Muscle of back (tissue), 3 donors: ENCODE measurements at regions not wholly inside any gene's neighbourhood (a gene's known extent, or its start where the extent isn't known, plus 50 kb on each side); places are given as distances from the start of the nearest gene placed in this dataset.

ENCODE experiments used
- DNase-seq, 3 donors: peaks; one replicate each; pipeline versions ENCODE4 v3.0.0 to v3.0.0-alpha.2; 2013

GRCh38 chr9:80147866-80148265, 576.1 kb downstream of the TLE4 start:
- no peak for DNase-seq

- no peak for DNase-seq
These were observed 574.7 kb downstream of the TLE4 start for GRCh38 chr9:80146466-80146865.

GRCh38 chr9:80144856-80145255, 573.1 kb downstream of the TLE4 start:
- no peak for DNase-seq

- DNase-seq, result no peak
These were observed 572.6 kb downstream of the TLE4 start for GRCh38 chr9:80144406-80144805.

GRCh38 chr9:80143899-80144298, 572.1 kb downstream of the TLE4 start:
- no peak for DNase-seq

GRCh38 chr9:80134487-80134886, 562.7 kb downstream of the TLE4 start:
- DNase-seq, result no peak

GRCh38 chr9:80131627-80132026, 559.9 kb downstream of the TLE4 start:
- DNase-seq, result no peak

- DNase-seq, result no peak
These were observed 556.2 kb downstream of the TLE4 start for GRCh38 chr9:80127920-80128319.

- no peak for DNase-seq
These were observed 554.0 kb downstream of the TLE4 start for GRCh38 chr9:80125731-80126264.

GRCh38 chr9:80117031-80117430, 545.3 kb downstream of the TLE4 start:
- no peak for DNase-seq

- DNase-seq, result no peak
These were observed 542.5 kb downstream of the TLE4 start for GRCh38 chr9:80114241-80114640.

GRCh38 chr9:80107931-80108660, 536.3 kb downstream of the TLE4 start:
- no peak for DNase-seq

- DNase-seq, result no peak
These were observed 525.7 kb downstream of the TLE4 start for GRCh38 chr9:80097476-80097875.

GRCh38 chr9:80094176-80094771, 522.5 kb downstream of the TLE4 start:
- DNase-seq, result no peak

GRCh38 chr9:80093695-80094094, 521.9 kb downstream of the TLE4 start:
- DNase-seq, result no peak

GRCh38 chr9:80091526-80091925, 519.8 kb downstream of the TLE4 start:
- DNase-seq, result no peak

GRCh38 chr9:80090317-80090716, 518.6 kb downstream of the TLE4 start:
- DNase-seq, result no peak

GRCh38 chr9:80086822-80087345, 515.1 kb downstream of the TLE4 start:
- no peak for DNase-seq

- DNase-seq, result no peak
These were observed 514.6 kb downstream of the TLE4 start for GRCh38 chr9:80086386-80086785.

GRCh38 chr9:80085668-80086067, 513.9 kb downstream of the TLE4 start:
- DNase-seq, result no peak

GRCh38 chr9:80082213-80082612, 510.4 kb downstream of the TLE4 start:
- no peak for DNase-seq

GRCh38 chr9:80078826-80079225, 507.1 kb downstream of the TLE4 start:
- DNase-seq, result no peak

- no peak for DNase-seq
These were observed 505.3 kb downstream of the TLE4 start for GRCh38 chr9:80077059-80077458.
